Activated CD4-positive, alpha-beta memory T cell treated with anti-CD3 and anti-CD28 coated beads for 36 hours (primary cell): ENCODE measurements at regions not wholly inside any gene's neighbourhood (a gene's known extent, or its start where the extent isn't known, plus 50 kb on each side); places are given as distances from the start of the nearest gene placed in this dataset.

Source experiments
- CTCF ChIA-PET: fragments of 350-600 bp; sonication (Branson Sonifier 250); formaldehyde crosslinking; loops from one replicate; lab custom pipeline; 2021; ENCODE audit warnings: antibody characterized with exemption, inconsistent platforms; lab: Charles Lee
- POLR2A ChIA-PET: fragments of 350-600 bp; sonication (Branson Sonifier 250); formaldehyde crosslinking; loops from one replicate; lab custom pipeline; 2021; ENCODE audit warnings: antibody characterized with exemption; lab: Charles Lee
- DNase-seq: peaks from one replicate; pipeline ENCODE4 v3.0.0-alpha.2; 2020
- H3K27ac Mint-ChIP-seq: one replicate; pipeline ENCODE4 v1.8.0; 2021; ENCODE audit warnings: mixed read lengths
- H3K27me3 Mint-ChIP-seq: one replicate; pipeline ENCODE4 v1.8.0; 2021; ENCODE audit warnings: mixed read lengths
- H3K36me3 Mint-ChIP-seq: one replicate; pipeline ENCODE4 v1.8.0; 2021; ENCODE audit warnings: mixed read lengths
- H3K4me1 Mint-ChIP-seq: one replicate; pipeline ENCODE4 v1.8.0; 2021; ENCODE audit warnings: low read depth, mixed read lengths
- H3K4me3 Mint-ChIP-seq: one replicate; pipeline ENCODE4 v1.8.0; 2021; ENCODE audit warnings: mild to moderate bottlenecking, mixed read lengths
- H3K9me3 Mint-ChIP-seq: one replicate; pipeline ENCODE4 v1.8.0; 2021; ENCODE audit warnings: mixed read lengths
- intact Hi-C: fragments of 100-400 bp; cut with micrococcal nuclease; formaldehyde crosslinking; loops from one replicate; pipeline ENCODE4 v1.15.1; 2023

DNA sequence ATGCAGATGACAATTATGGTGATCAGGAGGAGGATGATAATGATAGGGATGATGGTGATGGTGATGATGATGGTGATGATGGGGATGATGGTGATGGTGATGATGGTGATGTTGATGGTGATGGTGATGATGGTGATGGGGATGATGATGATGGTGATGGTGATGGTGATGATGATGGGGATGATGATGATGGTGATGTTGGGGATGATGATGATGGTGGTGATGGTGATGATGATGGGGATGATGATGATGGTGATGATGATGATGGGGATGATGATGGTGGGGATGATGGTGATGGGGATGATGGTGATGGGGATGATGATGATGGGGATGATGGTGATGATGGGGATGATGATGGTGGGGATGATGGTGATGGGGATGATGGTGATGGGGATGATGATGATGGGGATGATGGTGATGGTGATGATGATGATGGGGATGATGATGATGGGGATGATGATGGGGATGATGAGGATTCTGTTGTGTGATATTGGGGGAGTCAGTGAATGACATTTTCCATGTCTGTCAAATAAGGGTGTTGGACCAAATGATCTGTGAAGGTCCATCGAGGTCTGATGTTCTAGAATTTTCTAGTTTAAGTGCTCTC is 65.6 kb upstream of the RPL11 start:
- peaks cover 2% of the 10 kb centered on the region for H3K36me3 Mint-ChIP-seq
- H3K27me3 Mint-ChIP-seq: no peaks in the 10 kb centered on the region

GRCh38 chr1:23625459-23625858 is 66.1 kb upstream of the RPL11 start:
- Mint-ChIP-seq H3K4me1 (peaks cover 56% of the 10 kb centered on the region), H3K9me3 (peaks cover 3% of the 10 kb centered on the region), H3K27me3 (no peaks in the 10 kb centered on the region), H3K36me3 (peaks cover 2% of the 10 kb centered on the region), H3K4me3 (no peak overlapping the region), H3K27ac (no peak overlapping the region)
- intact Hi-C loops: loop anchor here (10.0 kb wide), 1 partner anchor 281 kb away; the partner anchor contains the start of gene HNRNPR
- ChIA-PET CTCF (interaction anchor here (1.1 to 1.8 kb wide), 3 partner anchors 11 to 70 kb away, joined by 3 to 10 read pairs (median 5); no protein-coding TSS in a partner anchor), POLR2A (no interaction called here)
- DNase-seq: no peak

More for the DNA sequence above, 65.6 kb upstream of the RPL11 start:
- POLR2A ChIA-PET: no interaction called here
- Mint-ChIP-seq H3K4me3 (peak overlapping the region; percentile 6), H3K4me1 (peaks cover 50% of the 10 kb centered on the region), H3K9me3 (peaks cover 3% of the 10 kb centered on the region), H3K27ac (no peak overlapping the region)
- intact Hi-C loops: loop anchor here (10.0 kb wide), 1 partner anchor 281 kb away; the partner anchor contains the start of gene HNRNPR
- DNase-seq: no peak
- CTCF ChIA-PET: interaction anchor here (1.1 to 1.8 kb wide), 2 partner anchors 12 to 71 kb away, joined by 3 to 5 read pairs; no protein-coding TSS in a partner anchor

DNA sequence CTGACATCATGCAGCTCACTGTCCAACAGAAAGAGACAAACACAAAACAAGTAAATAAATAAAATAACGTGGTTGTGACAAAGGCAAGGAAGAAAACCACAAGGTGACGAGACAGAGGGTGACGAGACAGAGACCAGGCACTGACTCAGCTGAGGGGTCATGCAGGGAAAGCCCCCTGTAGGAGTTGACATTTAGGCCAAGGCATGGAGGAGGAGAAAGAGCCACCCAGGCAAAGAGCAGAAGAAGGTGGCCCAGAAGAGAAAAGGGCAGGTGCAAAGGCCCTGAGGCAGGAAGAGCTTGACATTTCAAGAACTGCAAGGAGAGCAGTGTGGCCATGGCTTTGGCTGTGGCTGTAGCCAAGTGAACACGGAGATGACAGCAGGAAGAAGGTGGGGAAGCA is 65.1 kb upstream of the ID3 start:
- POLR2A ChIA-PET: interaction anchor here (0.7 to 1.4 kb wide), 3 partner anchors 48 to 144 kb away, joined by 3 to 8 read pairs (median 7); partner anchors contain the start of gene ID3
- H3K9me3 Mint-ChIP-seq: peaks cover 3% of the 10 kb centered on the region
- DNase-seq: peak; percentile 76
- H3K36me3 Mint-ChIP-seq: peaks cover 2% of the 10 kb centered on the region
- H3K27ac Mint-ChIP-seq: peak overlapping the region; percentile 68
- CTCF ChIA-PET: interaction anchor here (0.6 to 1.8 kb wide), 7 partner anchors 8 to 126 kb away, joined by 3 to 14 read pairs (median 3); no protein-coding TSS in a partner anchor
- no peaks in the 10 kb centered on the region for H3K27me3 Mint-ChIP-seq
- H3K4me1 Mint-ChIP-seq: peaks cover 64% of the 10 kb centered on the region
- intact Hi-C loops: loop anchor here (10.0 kb wide), 1 partner anchor 280 kb away; the partner anchor contains the start of gene HNRNPR
- no peak overlapping the region for H3K4me3 Mint-ChIP-seq

- CTCF ChIA-PET: interaction anchor here (3.5 to 5.8 kb wide), 2 partner anchors 11 to 15 kb away, joined by 27 to 43 read pairs; no protein-coding TSS in a partner anchor
- peak overlapping the region; percentile 28 for H3K27ac Mint-ChIP-seq
- DNase-seq: no peak
- H3K36me3 Mint-ChIP-seq: peaks cover 2% of the 10 kb centered on the region
- no peak overlapping the region for H3K4me3 Mint-ChIP-seq
- H3K9me3 Mint-ChIP-seq: peaks cover 3% of the 10 kb centered on the region
- no peaks in the 10 kb centered on the region for H3K27me3 Mint-ChIP-seq
- intact Hi-C loops: loop anchor here (10.0 kb wide), 1 partner anchor 277 kb away; the partner anchor contains the start of gene HNRNPR
- H3K4me1 Mint-ChIP-seq: peaks cover 70% of the 10 kb centered on the region
- POLR2A ChIA-PET: no interaction called here
These were observed 63.0 kb upstream of the ID3 start for GRCh38 chr1:23622284-23622683.

GRCh38 chr1:23620605-23621004 is 61.3 kb upstream of the ID3 start:
- no peak for DNase-seq
- ChIA-PET POLR2A (interaction anchor here (0.7 to 2.9 kb wide), 4 partner anchors 21 to 65 kb away, joined by 3 to 16 read pairs (median 8); partner anchors contain the start of gene ID3), CTCF (interaction anchor here (0.8 to 5.8 kb wide), 8 partner anchors 13 to 124 kb away, joined by 3 to 43 read pairs (median 6); no protein-coding TSS in a partner anchor)
- H3K36me3 Mint-ChIP-seq: peaks cover 2% of the 10 kb centered on the region
- H3K4me3 Mint-ChIP-seq: peak overlapping the region; percentile 67
- H3K27me3 Mint-ChIP-seq: no peaks in the 10 kb centered on the region
- peaks cover 71% of the 10 kb centered on the region for H3K4me1 Mint-ChIP-seq
- H3K27ac Mint-ChIP-seq: peak overlapping the region; percentile 74
- intact Hi-C loops: loop anchor here (10.0 kb wide), 1 partner anchor 276 kb away; the partner anchor contains the start of gene HNRNPR
- peaks cover 3% of the 10 kb centered on the region for H3K9me3 Mint-ChIP-seq

GRCh38 chr1:23619299-23620188 is 60.2 kb upstream of the ID3 start:
- ChIA-PET POLR2A (interaction anchor here (1.0 to 2.9 kb wide), 6 partner anchors 14 to 89 kb away, joined by 3 to 16 read pairs (median 6); partner anchors contain the start of genes E2F2 and ID3), CTCF (interaction anchor here (0.5 to 5.8 kb wide), 12 partner anchors 8 to 360 kb away, joined by 3 to 43 read pairs (median 5); partner anchors contain the start of gene ID3)
- peak; percentile 90 for DNase-seq
- Mint-ChIP-seq H3K27me3 (no peaks in the 10 kb centered on the region), H3K4me1 (peaks cover 76% of the 10 kb centered on the region), H3K27ac (peak overlapping the region; percentile 76), H3K4me3 (peak overlapping the region; percentile 67), H3K9me3 (peaks cover 2% of the 10 kb centered on the region), H3K36me3 (peaks cover 1% of the 10 kb centered on the region)
- intact Hi-C loops: loop anchor here (2.0 to 10.0 kb wide), 3 partner anchors 61 to 575 kb away; partner anchors contain the start of genes HNRNPR and ID3

DNA sequence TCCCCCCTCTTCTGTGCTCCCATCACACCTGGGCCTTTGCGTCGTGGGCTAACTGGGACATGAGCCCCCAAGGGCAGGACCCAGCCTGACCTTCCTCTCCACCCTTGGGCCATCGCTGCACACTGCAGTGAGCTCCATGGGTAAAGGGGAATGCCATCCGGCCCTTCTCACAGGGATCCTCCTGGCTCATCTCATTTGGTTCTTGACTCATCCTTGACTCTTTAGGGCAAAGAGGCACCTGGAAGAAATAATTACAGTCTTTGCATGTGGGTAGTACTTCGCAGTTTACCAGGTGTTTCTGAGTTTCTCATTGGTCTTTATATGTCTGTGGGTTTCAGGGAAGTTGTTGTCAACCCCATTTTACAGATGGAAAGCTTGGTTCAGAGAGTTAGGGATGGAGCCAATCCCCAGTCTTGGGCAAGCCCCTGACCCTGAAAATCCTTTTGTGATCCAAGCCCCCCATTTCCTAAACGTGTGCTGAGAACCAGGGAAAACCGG is 59.3 kb upstream of the ID3 start:
- Mint-ChIP-seq H3K36me3 (no peaks in the 10 kb centered on the region), H3K27ac (peak overlapping the region; percentile 56), H3K27me3 (no peaks in the 10 kb centered on the region), H3K9me3 (no peaks in the 10 kb centered on the region), H3K4me1 (peaks cover 76% of the 10 kb centered on the region), H3K4me3 (peak overlapping the region; percentile 66)
- intact Hi-C loops: loop anchor here (2.0 to 10.0 kb wide), 2 partner anchors 60 to 576 kb away; partner anchors contain the start of gene ID3
- DNase-seq: no peak
- ChIA-PET CTCF (interaction anchor here (0.5 to 5.8 kb wide), 10 partner anchors 9 to 79 kb away, joined by 3 to 43 read pairs (median 6); no protein-coding TSS in a partner anchor), POLR2A (interaction anchor here (1.4 to 2.9 kb wide), 4 partner anchors 20 to 88 kb away, joined by 3 to 16 read pairs (median 6); partner anchors contain the start of genes E2F2 and ID3)

GRCh38 chr1:23617084-23617521 is 57.8 kb upstream of the ID3 start:
- CTCF ChIA-PET: interaction anchor here (0.8 to 2.2 kb wide), 2 partner anchors 20 to 59 kb away, joined by 3 to 6 read pairs; no protein-coding TSS in a partner anchor
- Mint-ChIP-seq H3K27ac (peak overlapping the region; percentile 74), H3K27me3 (no peaks in the 10 kb centered on the region), H3K9me3 (no peaks in the 10 kb centered on the region), H3K4me3 (no peak overlapping the region), H3K4me1 (peaks cover 83% of the 10 kb centered on the region), H3K36me3 (no peaks in the 10 kb centered on the region)
- DNase-seq: peak; percentile 52
- POLR2A ChIA-PET: no interaction called here
- intact Hi-C loops: loop anchor here (1.0 to 10.0 kb wide), 2 partner anchors 27 to 578 kb away; no protein-coding TSS in a partner anchor

DNA sequence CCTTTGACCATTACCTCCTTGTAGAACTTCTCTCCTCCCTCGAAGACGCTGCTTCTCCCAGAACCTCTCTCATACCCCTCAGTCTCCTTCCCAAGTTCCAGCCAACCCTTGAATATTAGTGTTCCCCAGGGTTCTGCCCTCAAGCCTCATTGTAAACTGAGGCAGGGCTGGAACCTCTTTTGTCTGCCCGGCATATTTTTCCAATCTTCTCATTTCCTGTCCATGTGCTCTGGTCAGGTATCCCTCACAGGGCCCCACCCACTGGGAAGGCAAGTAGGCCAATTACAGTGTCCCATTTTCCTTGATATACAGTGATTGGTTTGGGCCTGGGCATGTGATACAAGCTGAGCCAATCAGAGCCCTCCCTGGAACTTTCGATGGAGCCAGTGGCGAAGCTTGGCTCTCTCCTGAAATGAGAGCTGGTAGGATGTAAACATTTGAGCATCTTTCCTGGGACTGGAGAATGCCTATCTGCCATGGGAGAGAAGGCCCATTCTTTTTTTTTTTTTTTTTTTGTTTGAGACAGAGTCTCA is 57.1 kb upstream of the ID3 start:
- Mint-ChIP-seq H3K27me3 (no peaks in the 10 kb centered on the region), H3K9me3 (no peaks in the 10 kb centered on the region), H3K4me1 (peaks cover 88% of the 10 kb centered on the region), H3K36me3 (no peaks in the 10 kb centered on the region), H3K27ac (peak overlapping the region; percentile 30), H3K4me3 (no peak overlapping the region)
- intact Hi-C loops: loop anchor here (10.0 kb wide), 1 partner anchor 578 kb away; no protein-coding TSS in a partner anchor
- POLR2A ChIA-PET: no interaction called here
- no peak for DNase-seq
- CTCF ChIA-PET: interaction anchor here (2.2 kb wide), 1 partner anchor 21 kb away, joined by 6 read pairs; no protein-coding TSS in a partner anchor

GRCh38 chr1:23615852-23616251 is 56.6 kb upstream of the ID3 start:
- DNase-seq: no peak
- H3K27me3 Mint-ChIP-seq: no peaks in the 10 kb centered on the region
- H3K4me1 Mint-ChIP-seq: peaks cover 87% of the 10 kb centered on the region
- ChIA-PET POLR2A (no interaction called here), CTCF (no interaction called here)
- H3K4me3 Mint-ChIP-seq: no peak overlapping the region
- intact Hi-C loops: loop anchor here (10.0 kb wide), 1 partner anchor 579 kb away; no protein-coding TSS in a partner anchor
- no peaks in the 10 kb centered on the region for H3K36me3 Mint-ChIP-seq
- H3K27ac Mint-ChIP-seq: peak overlapping the region; percentile 30
- H3K9me3 Mint-ChIP-seq: no peaks in the 10 kb centered on the region
